HG03097 (cell line): ENCODE measurements at regions not wholly inside any gene's neighbourhood (a gene's known extent, or its start where the extent isn't known, plus 50 kb on each side); places are given as distances from the start of the nearest gene placed in this dataset.
"Not testable (repeated sequence)": the region's sequence is repeated elsewhere in the genome, so short reads cannot be mapped to it uniquely, and the experiment has no call there.

Experiments used
- ATAC-seq: cut with Tn5 transposase; IDR thresholded peaks from one replicate; pipeline ENCODE4 v1.9.1; 2021; ENCODE audit not compliant: unreplicated experiment, low FRiP score

DNA sequence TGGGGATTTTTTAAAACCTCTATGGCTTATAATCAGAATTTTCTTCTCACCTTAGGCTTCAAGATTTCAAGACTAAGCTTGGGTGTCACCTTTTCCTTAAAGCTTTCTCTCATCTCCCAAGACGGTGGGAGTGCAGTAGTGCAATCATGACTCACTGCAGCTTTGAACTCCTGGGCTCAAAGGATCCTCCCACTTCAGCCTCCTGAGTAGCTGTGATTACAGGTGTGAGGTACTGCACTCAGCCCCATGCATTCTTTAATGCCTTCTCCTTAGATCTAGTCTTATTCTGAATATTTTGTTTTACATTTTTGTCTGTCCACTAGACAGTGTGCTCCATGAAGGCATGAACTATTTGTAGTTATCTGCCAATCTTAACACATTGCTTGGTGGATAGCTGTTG is 55.7 kb upstream of the FAT3 start:
- no peak for ATAC-seq

DNA sequence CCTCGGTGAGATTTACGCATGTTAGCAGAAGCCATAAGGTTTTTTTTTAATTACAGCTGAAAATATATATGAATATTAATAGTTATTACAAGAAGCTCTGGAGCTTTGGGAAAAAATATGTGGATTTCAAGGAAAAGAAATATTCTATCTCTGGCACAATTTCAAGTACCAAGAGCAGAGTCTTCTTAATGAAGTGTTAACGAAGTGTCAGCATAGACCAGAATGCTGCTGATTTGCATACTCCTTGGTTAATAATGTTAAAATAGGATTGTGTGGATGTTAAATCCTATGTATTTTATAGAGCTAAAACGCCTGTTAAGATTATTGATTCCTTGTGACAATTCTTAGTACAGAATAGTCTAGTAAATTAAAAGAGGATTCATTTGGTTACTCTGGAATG is 57.0 kb upstream of the FAT3 start:
- no peak for ATAC-seq

DNA sequence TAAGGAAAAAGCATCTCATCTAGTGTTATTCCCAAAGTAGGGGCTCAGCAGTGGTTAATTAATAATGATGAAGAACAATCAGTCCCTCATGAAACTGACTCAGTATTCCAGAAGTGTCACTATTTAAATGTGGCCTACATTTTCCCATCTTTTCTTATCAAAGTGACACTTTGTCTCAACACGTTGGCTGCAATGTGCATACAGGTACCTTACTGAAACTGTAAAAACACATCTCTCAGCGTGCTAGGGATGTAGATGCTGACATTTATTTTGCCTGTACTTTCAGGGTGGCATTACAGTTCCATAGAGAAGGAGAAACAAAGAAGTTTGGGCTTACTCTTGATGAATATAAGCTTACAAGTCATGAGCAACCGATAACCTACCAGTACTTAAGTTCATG is 58.3 kb upstream of the FAT3 start:
- no peak for ATAC-seq

DNA sequence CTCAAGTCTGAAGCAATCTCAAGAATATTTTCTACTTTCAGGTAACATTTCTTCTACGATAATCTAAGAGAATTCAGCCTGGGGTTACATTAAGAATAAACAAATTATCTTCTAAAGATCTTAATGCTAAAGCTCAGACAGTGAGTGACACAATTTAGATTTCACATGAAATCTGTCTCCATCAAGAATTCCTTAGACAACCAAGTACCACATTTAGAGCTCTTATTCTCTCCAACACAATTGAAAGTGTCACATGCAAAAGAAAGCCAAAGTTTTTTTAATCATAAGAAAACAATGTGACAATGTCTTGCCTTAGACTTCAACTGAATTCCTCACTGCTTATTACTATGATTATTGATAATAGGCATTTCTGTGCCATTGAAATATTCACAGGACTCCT is 60.7 kb upstream of the FAT3 start:
- ATAC-seq = no peak

DNA sequence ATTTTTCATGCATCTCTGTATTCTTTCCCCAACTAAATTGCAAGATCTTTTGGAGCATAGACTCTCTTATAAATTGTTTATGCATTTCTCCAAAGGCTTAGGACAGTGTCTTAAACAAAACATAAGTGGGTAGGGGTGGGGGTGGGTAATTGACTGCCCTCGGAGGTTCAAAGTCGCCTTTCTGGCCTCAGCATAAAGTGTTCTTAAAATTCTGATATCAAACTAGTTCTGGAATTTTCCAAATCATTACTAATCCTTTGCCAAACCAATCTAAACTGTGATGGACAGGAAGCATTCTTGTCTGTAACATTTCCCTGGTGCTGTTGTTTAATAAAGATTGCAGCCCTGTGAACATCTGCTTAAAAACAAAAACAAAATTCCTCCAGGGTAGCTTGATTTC is 61.8 kb upstream of the FAT3 start:
- ATAC-seq = no peak

DNA sequence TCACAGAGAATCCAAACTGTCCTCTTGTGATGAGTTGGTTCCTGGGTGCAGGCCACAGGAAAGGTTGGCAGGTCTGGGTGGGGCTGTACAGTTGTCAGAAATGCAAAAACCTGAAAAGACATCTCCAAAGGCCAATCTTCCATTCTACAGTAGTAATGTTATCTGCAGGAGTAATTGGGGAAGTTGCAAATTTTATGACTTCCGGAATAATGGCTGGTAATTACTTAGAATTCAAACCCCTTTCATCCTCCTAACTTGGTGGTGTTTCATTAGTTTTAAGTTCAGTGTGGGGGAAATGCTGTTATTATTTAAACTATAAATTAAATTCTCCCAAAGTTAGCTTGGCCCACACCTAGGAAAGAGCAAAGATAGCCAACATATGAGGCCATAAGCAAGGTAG is 64.7 kb upstream of the FAT3 start:
- ATAC-seq = no peak

DNA sequence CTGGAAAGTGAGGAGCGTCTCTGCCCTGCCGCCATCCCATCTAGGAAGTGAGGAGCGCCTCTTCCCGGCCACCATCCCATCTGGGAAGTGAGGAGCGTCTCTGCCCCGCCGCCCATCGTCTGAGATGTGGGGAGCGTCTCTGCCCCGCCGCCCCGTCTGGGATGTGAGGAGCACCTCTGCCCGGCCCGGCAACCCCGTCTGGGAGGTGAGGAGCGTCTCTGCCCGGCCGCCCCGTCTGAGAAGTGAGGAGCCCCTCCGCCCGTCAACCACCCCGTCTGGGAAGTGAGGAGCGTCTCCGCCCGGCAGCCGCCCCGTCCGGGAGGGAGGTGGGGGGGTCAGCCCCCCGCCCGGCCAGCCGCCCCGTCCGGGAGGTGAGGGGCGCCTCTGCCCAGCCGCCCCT is 67.2 kb upstream of the FAT3 start:
- ATAC-seq = not testable (repeated sequence)

DNA sequence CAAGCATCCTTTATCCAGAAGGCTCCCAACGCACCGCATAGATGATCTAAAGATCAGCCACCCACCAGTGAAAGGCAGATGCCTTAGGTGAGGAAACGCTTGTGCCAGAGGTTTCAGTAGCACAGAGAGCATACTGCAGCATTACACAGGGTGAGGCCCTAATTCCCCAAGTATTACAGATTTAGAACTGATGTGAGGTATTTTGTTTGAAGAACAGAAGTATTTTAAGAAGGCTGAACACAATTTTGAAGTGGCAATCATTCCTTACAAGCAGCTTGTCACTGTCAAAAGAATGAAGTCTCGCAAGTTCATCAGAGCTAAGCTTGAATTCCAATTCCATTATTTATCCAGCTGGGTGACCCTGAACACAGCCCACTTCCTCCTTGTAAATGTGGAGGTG is 70.0 kb upstream of the FAT3 start:
- no peak for ATAC-seq

DNA sequence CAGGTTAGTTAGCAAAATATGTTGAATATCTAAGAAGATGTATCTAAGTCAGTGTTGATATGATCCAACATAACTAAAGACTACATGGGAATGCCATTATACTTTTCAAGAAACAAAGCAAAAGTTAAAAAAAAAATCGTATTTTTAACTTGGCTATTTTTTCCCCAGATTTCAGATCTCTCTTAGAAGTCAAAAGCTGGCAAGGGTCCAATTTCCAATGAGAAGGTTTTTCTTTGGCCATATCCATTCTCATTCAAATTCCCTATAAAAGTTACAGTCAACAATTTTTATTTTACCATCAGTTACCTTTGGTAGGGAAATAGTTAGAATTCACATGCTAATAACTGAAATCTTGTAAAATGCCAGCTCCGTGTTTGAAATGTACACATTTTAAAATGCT is 70.5 kb upstream of the FAT3 start:
- no peak for ATAC-seq

DNA sequence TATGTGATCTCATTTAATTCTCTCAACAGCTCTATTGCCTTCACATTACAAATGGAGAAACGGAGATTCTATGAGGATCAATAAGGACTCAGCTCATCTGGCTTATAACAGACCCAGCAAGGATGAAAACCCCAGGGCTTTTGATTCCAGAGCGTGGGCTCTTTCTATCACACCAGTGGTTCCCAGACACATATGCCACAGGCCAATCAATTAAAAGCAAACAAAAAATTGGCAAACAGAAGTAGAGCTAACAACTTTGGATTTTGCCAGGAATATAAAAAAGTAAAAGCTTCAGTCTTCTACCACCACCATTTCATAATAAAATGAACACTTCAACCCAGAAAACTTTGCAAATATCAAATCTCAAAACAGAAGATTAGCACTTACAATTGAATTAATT is 71.1 kb upstream of the FAT3 start:
- ATAC-seq = no peak

DNA sequence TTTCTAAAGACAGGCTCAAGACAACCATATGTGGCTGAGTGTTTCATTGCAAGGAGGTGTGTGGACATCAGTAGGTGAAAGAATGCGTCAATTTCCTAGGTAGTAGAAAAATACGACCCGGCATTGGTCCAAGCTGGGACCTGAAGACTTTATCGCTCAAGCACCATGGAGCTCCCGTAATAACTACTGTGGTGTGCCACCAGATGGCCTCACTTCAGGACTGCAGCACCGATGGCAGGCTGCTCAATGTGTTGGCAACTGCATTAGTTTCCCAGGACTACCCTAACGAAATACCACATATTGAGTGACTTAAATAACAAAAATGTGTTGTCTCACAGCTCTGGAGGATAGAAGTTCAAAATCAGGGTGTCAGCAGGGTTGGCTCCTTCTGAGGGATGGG is 72.4 kb upstream of the FAT3 start:
- no peak for ATAC-seq

DNA sequence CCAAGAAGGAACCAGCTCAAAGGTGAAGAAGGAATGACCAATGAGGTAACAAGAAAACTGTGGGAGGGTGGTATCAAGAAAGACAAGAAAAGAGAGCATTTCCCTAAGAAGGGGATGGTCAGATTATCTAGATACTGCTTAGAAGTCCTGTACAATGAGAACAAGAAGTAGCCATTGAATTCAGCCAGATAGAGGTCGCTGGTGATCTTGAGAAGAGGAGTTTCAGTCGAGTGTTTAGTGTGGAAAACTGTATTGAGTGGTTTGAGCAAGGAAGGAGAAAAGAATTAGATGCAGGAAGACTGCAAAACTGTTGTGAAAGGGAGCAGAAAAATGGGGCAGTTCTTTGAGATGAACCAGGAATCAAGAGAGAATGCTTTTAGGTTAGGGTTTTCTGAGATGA is 74.6 kb upstream of the FAT3 start:
- no peak for ATAC-seq

DNA sequence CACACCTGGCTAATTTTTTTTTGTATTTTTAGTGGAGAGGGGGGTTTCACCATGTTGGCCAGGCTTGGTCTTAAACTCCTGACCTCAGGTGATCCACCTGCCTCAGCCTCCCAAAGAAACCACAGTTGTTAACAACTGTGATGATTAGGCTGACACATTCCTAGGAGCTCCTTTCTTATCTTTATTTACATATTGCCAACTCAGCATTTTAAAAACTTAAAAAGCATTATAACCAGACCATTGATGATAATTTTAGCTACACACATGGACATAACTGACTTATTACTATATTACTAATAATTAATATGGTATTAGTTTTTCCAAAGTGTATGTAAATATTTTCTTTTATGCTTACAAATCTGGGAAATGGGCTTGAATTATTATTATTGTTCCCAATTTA is 82.9 kb upstream of the FAT3 start:
- no peak for ATAC-seq

DNA sequence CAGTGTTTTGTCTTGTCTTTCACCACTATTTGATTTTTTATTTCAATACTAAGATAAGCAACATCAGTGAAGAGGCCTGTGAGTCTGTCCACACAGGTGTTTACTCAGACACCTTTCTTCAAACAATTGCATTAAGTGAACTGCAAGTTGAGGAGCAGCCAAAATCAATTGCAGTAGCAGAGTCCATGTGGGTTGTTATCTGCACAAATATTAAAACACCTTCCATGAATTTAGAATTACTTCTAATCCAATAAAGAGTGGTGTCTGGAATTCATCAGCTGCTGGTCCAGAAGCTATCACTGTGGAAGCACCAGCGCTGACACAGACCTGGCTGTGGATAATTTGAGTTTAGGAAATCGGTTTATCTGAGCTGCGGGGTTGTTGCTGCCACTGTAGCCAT is 83.5 kb upstream of the FAT3 start:
- no peak for ATAC-seq

DNA sequence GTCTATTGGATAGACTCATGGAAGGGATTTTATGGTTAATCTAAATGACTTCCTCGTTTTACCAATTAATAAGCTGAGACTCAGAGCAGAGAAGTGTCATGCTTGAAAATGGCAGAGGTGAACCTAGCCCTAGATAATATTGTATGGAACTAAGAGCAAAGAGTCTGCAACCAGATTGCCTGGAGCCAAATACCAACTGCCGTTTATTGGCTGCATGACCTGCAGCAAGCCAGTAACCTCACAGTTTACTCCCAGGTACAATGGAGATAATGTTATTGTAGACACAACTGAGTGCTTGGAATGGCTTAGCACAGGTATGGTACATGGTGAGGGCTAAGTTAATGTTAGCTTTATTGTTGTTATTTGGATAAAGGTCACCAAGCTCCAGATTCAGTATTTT is 84.6 kb upstream of the FAT3 start:
- ATAC-seq = no peak

DNA sequence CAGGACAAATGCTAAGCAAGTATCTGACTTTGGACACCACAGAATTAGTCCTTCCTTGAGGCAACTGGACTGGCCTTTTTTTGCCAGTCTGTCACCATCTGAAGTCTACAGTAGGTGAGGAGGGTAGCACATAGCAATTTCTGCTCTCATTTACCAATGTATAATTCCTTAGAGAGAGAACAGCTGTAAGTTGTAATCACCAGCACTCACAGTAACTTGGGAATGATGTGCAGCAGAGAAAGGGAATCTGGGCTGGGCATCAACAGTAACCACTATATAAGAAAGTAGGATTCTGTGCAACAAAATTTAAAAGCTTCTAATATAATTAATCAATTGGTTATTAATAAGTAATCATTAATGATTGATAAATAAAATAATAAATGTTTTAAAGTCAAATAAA is 86.3 kb upstream of the FAT3 start:
- ATAC-seq = no peak

DNA sequence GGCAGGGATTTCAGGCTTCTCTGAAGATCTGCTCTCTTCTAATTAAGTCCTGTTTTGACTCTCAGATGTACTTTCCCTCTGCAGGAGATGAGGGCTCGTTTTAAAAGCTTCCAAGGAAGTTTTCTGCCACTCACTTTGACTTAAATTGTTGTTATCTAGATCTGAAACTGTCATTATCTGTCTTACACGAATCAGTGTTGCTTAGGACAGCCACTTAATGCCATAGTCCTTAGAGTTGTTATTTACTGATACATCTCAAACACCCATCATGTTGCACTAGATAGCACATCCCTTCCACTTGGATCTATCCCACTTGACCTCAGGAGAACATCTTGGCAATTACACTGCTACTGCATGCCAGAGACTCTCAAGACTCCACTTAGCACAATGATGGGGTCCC is 86.9 kb upstream of the FAT3 start:
- no peak for ATAC-seq

DNA sequence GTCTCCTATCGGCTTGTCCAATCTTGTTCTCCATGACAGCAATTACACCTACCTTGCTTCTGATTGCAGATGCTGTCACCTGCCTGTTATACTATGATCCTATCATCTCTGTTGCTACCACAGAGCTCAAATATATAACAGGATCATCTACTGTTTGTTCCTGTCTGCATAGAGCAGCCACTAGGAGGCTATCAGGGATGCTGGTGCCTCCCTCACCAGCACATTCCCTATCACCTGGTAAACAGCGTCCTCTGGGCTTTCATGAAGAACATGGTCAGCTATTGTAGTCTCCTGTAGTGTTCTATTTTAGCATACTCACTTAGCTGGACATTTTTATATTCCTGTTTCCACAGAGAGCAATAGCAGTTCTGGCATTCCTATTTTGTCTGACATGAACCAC is 87.8 kb upstream of the FAT3 start:
- no peak for ATAC-seq

DNA sequence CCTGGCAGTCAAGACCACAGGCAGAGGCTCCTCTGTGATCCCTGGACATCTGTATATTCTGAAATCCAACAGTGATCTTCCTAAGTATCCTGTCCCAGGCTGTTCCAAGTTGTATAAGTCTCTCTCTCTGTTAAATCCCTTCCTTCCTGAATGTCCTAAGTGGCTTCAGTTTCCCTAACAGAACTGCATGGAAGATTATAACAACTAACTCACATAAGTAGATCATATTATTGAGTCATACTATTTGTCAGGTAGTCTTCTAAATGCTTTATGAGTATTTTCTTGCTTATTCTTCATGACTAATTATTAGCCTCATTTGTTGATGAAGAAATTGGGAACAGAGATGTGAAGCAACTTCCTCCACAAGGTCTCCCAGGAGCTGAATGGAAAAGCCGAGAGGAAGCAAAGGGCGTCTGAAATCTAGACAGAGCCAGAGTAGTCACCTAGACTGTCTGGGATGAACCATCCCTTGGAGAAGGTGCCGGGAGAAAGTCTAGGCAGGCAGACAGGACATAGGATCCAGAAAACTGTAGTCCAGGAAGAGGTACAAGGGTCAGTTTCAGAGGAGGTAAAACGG is 93.2 kb upstream of the FAT3 start:
- ATAC-seq = no peak

DNA sequence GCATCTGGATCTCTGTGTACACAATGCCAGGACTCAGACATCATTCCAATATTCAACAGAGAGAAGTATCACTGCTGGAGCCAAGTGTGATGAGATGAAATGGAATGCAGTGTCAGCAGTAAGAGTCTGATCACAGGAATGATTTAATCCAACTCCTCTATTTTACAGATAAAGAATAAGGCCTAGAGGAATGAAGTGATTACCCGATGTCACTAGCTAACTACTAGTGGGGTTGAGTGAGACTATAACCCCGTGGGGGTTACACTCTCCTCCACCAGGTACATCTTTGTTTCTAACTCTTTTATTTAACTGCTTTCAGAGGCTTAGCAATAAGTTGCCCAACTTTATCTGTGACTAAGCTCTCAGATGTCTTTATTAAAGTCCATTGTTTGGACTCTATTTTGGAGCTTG is 94.2 kb upstream of the FAT3 start:
- ATAC-seq = no peak

DNA sequence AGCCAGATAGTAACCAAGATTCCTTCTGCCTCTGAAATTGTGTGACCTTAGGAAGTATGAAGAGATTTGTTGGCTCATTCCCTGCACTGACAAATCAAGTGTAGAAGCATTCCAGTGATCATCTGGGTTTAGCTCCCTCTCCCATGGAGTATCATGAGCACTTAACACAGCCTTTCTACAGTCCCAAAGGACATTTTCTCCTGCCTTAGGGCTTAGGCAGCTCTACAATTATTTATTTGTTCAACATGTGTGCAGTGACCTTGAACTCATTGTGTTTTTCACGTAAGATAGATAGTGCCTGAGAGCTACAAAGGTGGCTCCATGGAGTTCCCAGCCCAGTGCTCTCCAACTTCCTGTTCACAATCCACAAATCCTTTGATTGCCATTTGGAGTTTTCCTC is 94.8 kb upstream of the FAT3 start:
- no peak for ATAC-seq

DNA sequence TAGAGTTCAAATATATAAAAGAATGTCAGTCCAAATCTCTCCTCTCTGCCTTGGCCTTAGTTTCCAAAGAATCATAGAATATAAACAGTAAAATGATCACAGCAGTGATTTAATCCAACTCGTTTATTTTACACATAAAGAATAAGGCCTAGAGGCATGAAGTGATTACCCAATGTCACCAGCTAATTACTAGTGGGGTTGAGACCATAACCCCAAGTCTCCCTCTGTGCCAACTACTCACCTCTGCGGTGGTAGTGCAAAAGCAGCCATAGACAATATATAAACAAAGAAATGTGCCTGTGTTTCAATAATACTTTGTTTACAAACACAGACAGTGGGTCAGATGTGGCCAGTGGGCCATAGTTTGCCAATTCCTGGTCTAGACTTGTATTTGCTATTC is 96.6 kb upstream of the FAT3 start:
- no peak for ATAC-seq

DNA sequence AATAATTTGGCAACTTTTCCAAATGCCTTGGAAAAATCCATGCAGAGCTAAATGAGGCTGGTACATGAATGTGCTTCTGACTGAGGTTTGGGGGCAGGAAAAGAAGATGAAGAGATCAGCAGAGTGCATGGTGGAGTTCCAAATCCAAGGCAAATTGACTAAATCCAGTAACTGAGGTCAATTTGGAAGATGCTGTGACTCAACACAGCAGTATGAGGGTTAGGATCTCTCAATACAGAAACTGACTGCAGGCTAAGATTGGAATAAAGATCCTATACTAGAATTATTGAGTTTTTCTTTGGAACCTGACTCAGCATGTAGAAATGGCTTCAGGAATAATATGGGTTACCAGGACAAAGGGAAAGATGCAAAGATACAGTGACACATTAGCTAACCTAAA is 99.3 kb upstream of the FAT3 start:
- no peak for ATAC-seq

DNA sequence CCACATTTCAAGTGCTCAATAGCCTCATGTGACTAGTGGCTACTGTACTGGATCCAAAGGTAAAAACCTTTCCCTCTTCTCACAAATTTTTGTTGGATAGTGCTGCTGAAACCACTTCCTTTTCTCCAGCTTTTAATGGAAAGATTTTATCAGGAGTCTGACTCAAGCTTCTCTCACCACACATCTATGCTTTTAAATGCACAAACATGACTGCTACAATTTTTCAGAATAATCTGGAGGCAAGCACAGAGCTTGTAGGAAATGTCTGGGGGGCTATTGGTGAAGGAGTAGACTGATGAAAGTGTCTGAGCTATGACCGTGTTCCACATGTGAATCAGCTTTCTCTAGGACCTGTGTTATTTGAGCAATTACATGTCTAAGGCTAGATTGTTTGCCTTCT is 101.1 kb upstream of the FAT3 start:
- no peak for ATAC-seq
